H1 (cell line): ENCODE measurements at regions not wholly inside any gene's neighbourhood (a gene's known extent, or its start where the extent isn't known, plus 50 kb on each side); places are given as distances from the start of the nearest gene placed in this dataset.

ENCODE experiments used
- CTCF ChIA-PET: fragments of 300-600 bp; sonication (Branson Sonifier 250); formaldehyde crosslinking; loops from one replicate; lab custom pipeline; 2021; ENCODE audit not compliant: partially characterized antibody; lab: Charles Lee
- POLR2A ChIA-PET: fragments of 300-600 bp; sonication (Branson Sonifier 250); formaldehyde crosslinking; loops from one replicate; lab custom pipeline; 2021; ENCODE audit warnings: inconsistent platforms; ENCODE audit not compliant: partially characterized antibody; lab: Charles Lee
- DNase-seq, 2 experiments: peaks; one replicate each; pipeline versions ENCODE4 v3.0.0 to v3.0.0-alpha.2; 2010 to 2022; ENCODE audit warnings: low spot score in 2 of 2, low read depth in 1 of 2, mixed read lengths in 1 of 2
- FAIRE-seq: peaks from 2 replicates; lab custom pipeline; 2011; peaks lifted over from hg19 to GRCh38; lab: Jason Lieb, UNC
- H2AFZ ChIP-seq: 2 replicates; pipeline ENCODE4 v1.8.1; 2012; ENCODE audit warnings: low read length, inconsistent platforms
- H2AK5ac ChIP-seq: 2 replicates; pipeline ENCODE4 v1.6.1; 2013; ENCODE audit warnings: low read depth, low read length
- H2BK120ac ChIP-seq: replicated peaks from 2 replicates; pipeline ENCODE3; 2013; ENCODE audit warnings: low read depth, low read length, inconsistent platforms
- H2BK12ac ChIP-seq: 2 replicates; pipeline ENCODE4 v1.6.1; 2013; ENCODE audit warnings: low read depth, low read length
- H2BK15ac ChIP-seq: 2 replicates; pipeline ENCODE4 v1.6.1; 2013; ENCODE audit warnings: low read length
- H2BK20ac ChIP-seq: 2 replicates; pipeline ENCODE4 v1.6.1; 2013; ENCODE audit warnings: low read length
- H2BK5ac ChIP-seq: 2 replicates; pipeline ENCODE4 v1.6.1; 2013; ENCODE audit warnings: low read depth, low read length
- H3K14ac ChIP-seq: 2 replicates; pipeline ENCODE4 v1.6.1; 2013; ENCODE audit warnings: inconsistent platforms; ENCODE audit not compliant: insufficient read length
- H3K18ac ChIP-seq: 2 replicates; pipeline ENCODE4 v1.6.1; 2013; ENCODE audit warnings: low read length; ENCODE audit errors: extremely low read depth
- H3K23ac ChIP-seq: 2 replicates; pipeline ENCODE4 v1.6.1; 2013; ENCODE audit warnings: inconsistent platforms; ENCODE audit not compliant: insufficient read length
- H3K23me2 ChIP-seq: 2 replicates; pipeline ENCODE4 v1.6.1; 2013; ENCODE audit warnings: low read depth, low read length
- H3K27ac ChIP-seq: 2 replicates; pipeline ENCODE4 v1.6.1; 2011; ENCODE audit warnings: low read depth, low read length, inconsistent platforms
- H3K27me3 ChIP-seq, 4 experiments: replicated peaks in 1 of 4; 1 replicate in 1 of 4; 2 replicates in 3 of 4; pipeline versions ENCODE4 v1.6.1 to v1.8.1; 2011 to 2013; ENCODE audit warnings: low read length in 3 of 4, mild to moderate bottlenecking in 3 of 4, inconsistent platforms in 2 of 4, mixed read lengths in 2 of 4, moderate library complexity in 1 of 4; ENCODE audit not compliant: control insufficient read depth in 3 of 4, insufficient read depth in 3 of 4; ENCODE audit errors: extremely low read depth in 1 of 4
- H3K36me3 ChIP-seq, 4 experiments: 2 replicates each; pipeline versions ENCODE4 v1.6.1 to v1.8.1; 2011 to 2013; ENCODE audit warnings: mild to moderate bottlenecking in 4 of 4, low read length in 3 of 4, moderate library complexity in 2 of 4, control low read depth in 1 of 4, inconsistent platforms in 1 of 4; ENCODE audit not compliant: insufficient read depth in 4 of 4, control insufficient read depth in 2 of 4
- H3K4ac ChIP-seq: replicated peaks from 2 replicates; pipeline ENCODE3; 2013; ENCODE audit warnings: low read length, low read depth, mixed read lengths, inconsistent platforms; ENCODE audit not compliant: insufficient read length
- H3K4me1 ChIP-seq, 4 experiments: replicated peaks in 1 of 4; 1 replicate in 1 of 4; 2 replicates in 3 of 4; pipeline versions ENCODE4 v1.6.1 to v1.8.1; 2011 to 2013; ENCODE audit warnings: low read length in 3 of 4, inconsistent platforms in 2 of 4, mixed read lengths in 1 of 4; ENCODE audit not compliant: insufficient read depth in 4 of 4, control insufficient read depth in 3 of 4
- H3K4me2 ChIP-seq, 2 experiments: 2 replicates each; pipeline versions ENCODE4 v1.6.1 to v1.8.1; 2011 to 2013; ENCODE audit warnings: low read depth in 2 of 2, low read length in 2 of 2, control low read depth in 1 of 2, inconsistent platforms in 1 of 2, mild to moderate bottlenecking in 1 of 2; ENCODE audit not compliant: insufficient read depth in 1 of 2
- H3K4me3 ChIP-seq, 4 experiments: fragments of 200-600, 300-600 bp in 1 of 4; sonication (generic), shearing (Covaris generic), sonication (Bioruptor Twin) in 1 of 4; 2 replicates each; pipeline versions ENCODE4 v1.5.1 to v1.8.1; 2011 to 2016; ENCODE audit warnings: low read length in 4 of 4, low read depth in 3 of 4, control low read depth in 2 of 4, inconsistent platforms in 2 of 4, mild to moderate bottlenecking in 2 of 4, mixed read lengths in 1 of 4, moderate library complexity in 1 of 4; ENCODE audit not compliant: insufficient read depth in 2 of 4; ENCODE audit errors: extremely low read depth in 1 of 4
- H3K56ac ChIP-seq: replicated peaks from 2 replicates; pipeline ENCODE3; 2013; ENCODE audit warnings: low read depth, mild to moderate bottlenecking, mixed read lengths, low read length, inconsistent platforms; ENCODE audit not compliant: insufficient read length
- H3K79me1 ChIP-seq: 2 replicates; pipeline ENCODE4 v1.6.1; 2013; ENCODE audit warnings: low read depth, low read length, control low read depth
- H3K79me2 ChIP-seq, 2 experiments: 2 replicates each; pipeline versions ENCODE4 v1.6.1 to v1.8.1; 2012 to 2013; ENCODE audit warnings: low read length in 2 of 2, mild to moderate bottlenecking in 2 of 2, inconsistent platforms in 1 of 2; ENCODE audit not compliant: insufficient read depth in 2 of 2, control insufficient read depth in 1 of 2
- H3K9ac ChIP-seq, 4 experiments: replicated peaks in 1 of 4; 1 replicate in 1 of 4; 2 replicates in 3 of 4; pipeline versions ENCODE4 v1.6.1 to v1.8.1; 2011 to 2013; ENCODE audit warnings: low read depth in 3 of 4, low read length in 3 of 4, control low read depth in 2 of 4, mild to moderate bottlenecking in 2 of 4, moderate library complexity in 2 of 4, inconsistent platforms in 1 of 4; ENCODE audit errors: extremely low read depth in 1 of 4
- H3K9me3 ChIP-seq, 2 experiments: 2 replicates each; pipeline versions ENCODE4 v1.6.1 to v1.8.1; 2012 to 2013; ENCODE audit warnings: mild to moderate bottlenecking in 2 of 2, moderate library complexity in 2 of 2, control low read depth in 1 of 2, inconsistent platforms in 1 of 2, low read depth in 1 of 2, low read length in 1 of 2, mixed read lengths in 1 of 2; ENCODE audit not compliant: insufficient read depth in 2 of 2
- H4K20me1 ChIP-seq, 2 experiments: replicated peaks in 1 of 2; 2 replicates each; pipeline versions ENCODE3 to v1.8.1; 2011 to 2013; ENCODE audit warnings: inconsistent platforms in 2 of 2, low read length in 2 of 2, mild to moderate bottlenecking in 1 of 2; ENCODE audit not compliant: insufficient read depth in 2 of 2, control insufficient read depth in 1 of 2
- H4K5ac ChIP-seq: 2 replicates; pipeline ENCODE4 v1.6.1; 2013; ENCODE audit warnings: low read length, low read depth, mixed read lengths, inconsistent platforms; ENCODE audit not compliant: insufficient read length
- H4K8ac ChIP-seq: 2 replicates; pipeline ENCODE4 v1.8.0; 2013; ENCODE audit warnings: mild to moderate bottlenecking, moderate library complexity, low read length, inconsistent platforms; ENCODE audit not compliant: insufficient read depth; ENCODE audit errors: extremely low read depth
- H4K91ac ChIP-seq: replicated peaks from 2 replicates; pipeline ENCODE3; 2013; ENCODE audit warnings: low read length, mixed read lengths, inconsistent platforms; ENCODE audit not compliant: insufficient read length
- HDAC2 ChIP-seq, 2 experiments: fragments of 300-600 bp in 1 of 2; sonication (generic) in 1 of 2; IDR thresholded peaks; 2 replicates each; pipeline ENCODE4 v1.6.1; 2011 to 2012; ENCODE audit warnings: low read depth in 2 of 2, low read length in 2 of 2, mild to moderate bottlenecking in 2 of 2, moderate library complexity in 2 of 2, borderline replicate concordance in 1 of 2, inconsistent platforms in 1 of 2
- HDAC6 ChIP-seq: IDR thresholded peaks from one replicate; pipeline ENCODE4 v1.7.1; 2012; ENCODE audit warnings: low read depth, mild to moderate bottlenecking, inconsistent platforms, low read length, moderate library complexity
- KDM1A ChIP-seq: fragments of 200-600, 300-600 bp; sonication (generic); IDR thresholded peaks from 2 replicates; pipeline ENCODE4 v1.7.1; 2016; ENCODE audit warnings: mild to moderate bottlenecking, low read length, borderline replicate concordance
- KDM5A ChIP-seq: fragments of 200-600 bp; IDR thresholded peaks from 2 replicates; pipeline ENCODE4 v1.7.1; 2012; ENCODE audit warnings: mild to moderate bottlenecking, low read length, inconsistent platforms, mixed read lengths
- POU5F1 ChIP-seq: IDR thresholded peaks from 2 replicates; pipeline ENCODE4 v1.6.1; 2011; ENCODE audit warnings: low read depth, mild to moderate bottlenecking, low read length, moderate library complexity
- RAD21 ChIP-seq, 2 experiments: IDR thresholded peaks in 1 of 2; conservative IDR thresholded peaks in 1 of 2; 2 replicates each; pipeline ENCODE4 v1.6.1; 2011; ENCODE audit warnings: low read depth in 2 of 2, low read length in 2 of 2, improper control_type of control experiment in 1 of 2, inconsistent platforms in 1 of 2, mild to moderate bottlenecking in 1 of 2, moderate library complexity in 1 of 2
- RNF2 ChIP-seq: fragments of 200-900, 300-1000 bp; sonication (generic); IDR thresholded peaks from 2 replicates; pipeline ENCODE4 v1.7.1; 2016; ENCODE audit warnings: borderline replicate concordance, low read depth, mild to moderate bottlenecking, antibody characterized with exemption, low read length; ENCODE audit not compliant: poor library complexity, severe bottlenecking; ENCODE audit errors: missing control alignments
- SP2 ChIP-seq: IDR thresholded peaks from 2 replicates; pipeline ENCODE4 v1.6.1; 2012; ENCODE audit warnings: mild to moderate bottlenecking, low read length, inconsistent platforms
- SUZ12 ChIP-seq: fragments of 200-600 bp; sonication (generic); IDR thresholded peaks from 2 replicates; pipeline ENCODE4 v1.6.1; 2012; ENCODE audit warnings: mild to moderate bottlenecking, inconsistent platforms, low read length, moderate library complexity, mixed read lengths
- TF ChIP-seq, protein P1 (sequence below), 3 experiments: IDR thresholded peaks; 1 replicate in 2 of 3; 2 replicates in 1 of 3; pipeline versions ENCODE4 v1.5.1 to v1.6.1; 2011; ENCODE audit warnings: low read length in 3 of 3, mild to moderate bottlenecking in 3 of 3, inconsistent platforms in 2 of 3, low read depth in 1 of 3, moderate library complexity in 1 of 3; ENCODE audit not compliant: insufficient read depth in 1 of 3; ENCODE audit errors: control extremely low read depth in 1 of 3
- TF ChIP-seq, protein P2 (sequence below): IDR thresholded peaks from 2 replicates; pipeline ENCODE4 v1.6.1; 2011; ENCODE audit warnings: low read depth, mild to moderate bottlenecking, low read length; ENCODE audit not compliant: insufficient read depth

DNA sequence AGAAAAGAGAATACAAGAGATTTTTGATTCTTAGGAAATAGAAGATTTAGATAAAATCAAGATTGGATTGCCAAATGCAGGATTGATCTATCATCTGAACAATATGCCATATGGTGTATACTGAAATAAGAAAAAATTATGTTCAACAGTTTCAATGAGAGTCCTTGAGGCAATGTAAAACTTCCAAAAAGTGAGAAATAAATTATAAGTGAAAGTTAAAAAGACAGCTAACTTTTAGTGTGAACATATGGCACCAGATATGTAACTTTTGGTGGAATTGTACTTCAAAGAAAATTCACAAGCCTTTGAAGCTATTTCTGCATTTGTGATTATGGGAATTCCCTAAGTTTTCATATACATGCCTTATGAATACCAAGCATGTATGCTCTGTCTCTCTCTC is 200.5 kb upstream of the ANO3 start:
- no peak overlapping the region for H4K8ac ChIP-seq
- H3K4me2 ChIP-seq, result no peak overlapping the region
- no peak overlapping the region for H3K4ac ChIP-seq
- no peak overlapping the region for H2BK120ac ChIP-seq
- H3K79me1 ChIP-seq, result no peaks in the 10 kb centered on the region
- no peak overlapping the region for H4K5ac ChIP-seq
- POLR2A ChIA-PET, result no interaction called here
- H4K20me1 ChIP-seq, result no peaks in the 10 kb centered on the region
- no peaks in the 10 kb centered on the region for H3K36me3 ChIP-seq
- no peaks in the 10 kb centered on the region for H3K27me3 ChIP-seq
- H2AK5ac ChIP-seq, result no peak overlapping the region
- no peak overlapping the region for H3K18ac ChIP-seq
- H3K9ac ChIP-seq, result no peak overlapping the region
- H2AFZ ChIP-seq, result no peak overlapping the region
- CTCF ChIA-PET, result interaction anchor here (1.0 to 5.2 kb wide), 2 partner anchors 149 to 159 kb away, joined by 4 to 70 read pairs; no protein-coding TSS in a partner anchor
- H4K91ac ChIP-seq, result no peak overlapping the region
- no peaks in the 10 kb centered on the region for H3K9me3 ChIP-seq
- H2BK20ac ChIP-seq, result no peak overlapping the region
- no peak overlapping the region for H3K56ac ChIP-seq
- H3K4me1 ChIP-seq, result 0 out of 7 replicates have a peak, but pooled peaks cover 0 to 2% (median 0%) of the 10 kb centered on the region in 4 experiments
- H3K79me2 ChIP-seq, result no peaks in the 10 kb centered on the region
- DNase-seq (no peak), FAIRE-seq (no peak)
- no peak overlapping the region for H3K27ac ChIP-seq
- H2BK12ac ChIP-seq, result no peak overlapping the region
- H3K23ac ChIP-seq, result no peak overlapping the region
- H2BK15ac ChIP-seq, result no peak overlapping the region
- no peak overlapping the region for H3K14ac ChIP-seq
- H2BK5ac ChIP-seq, result no peak overlapping the region
- no peaks in the 10 kb centered on the region for H3K23me2 ChIP-seq
- no peak overlapping the region for H3K4me3 ChIP-seq
- no peak for TF ChIP-seq KDM5A
- TF ChIP-seq, protein P1, sequence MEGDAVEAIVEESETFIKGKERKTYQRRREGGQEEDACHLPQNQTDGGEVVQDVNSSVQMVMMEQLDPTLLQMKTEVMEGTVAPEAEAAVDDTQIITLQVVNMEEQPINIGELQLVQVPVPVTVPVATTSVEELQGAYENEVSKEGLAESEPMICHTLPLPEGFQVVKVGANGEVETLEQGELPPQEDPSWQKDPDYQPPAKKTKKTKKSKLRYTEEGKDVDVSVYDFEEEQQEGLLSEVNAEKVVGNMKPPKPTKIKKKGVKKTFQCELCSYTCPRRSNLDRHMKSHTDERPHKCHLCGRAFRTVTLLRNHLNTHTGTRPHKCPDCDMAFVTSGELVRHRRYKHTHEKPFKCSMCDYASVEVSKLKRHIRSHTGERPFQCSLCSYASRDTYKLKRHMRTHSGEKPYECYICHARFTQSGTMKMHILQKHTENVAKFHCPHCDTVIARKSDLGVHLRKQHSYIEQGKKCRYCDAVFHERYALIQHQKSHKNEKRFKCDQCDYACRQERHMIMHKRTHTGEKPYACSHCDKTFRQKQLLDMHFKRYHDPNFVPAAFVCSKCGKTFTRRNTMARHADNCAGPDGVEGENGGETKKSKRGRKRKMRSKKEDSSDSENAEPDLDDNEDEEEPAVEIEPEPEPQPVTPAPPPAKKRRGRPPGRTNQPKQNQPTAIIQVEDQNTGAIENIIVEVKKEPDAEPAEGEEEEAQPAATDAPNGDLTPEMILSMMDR (IDR thresholded peaks at IDR 0.05; ENCODE audit: control extremely low read depth in 1 of 3, insufficient read depth in 1 of 3, low read depth in 1 of 3, low read length in 3 of 3), result no peak
- no peak for TF ChIP-seq HDAC6
- TF ChIP-seq, protein P2, sequence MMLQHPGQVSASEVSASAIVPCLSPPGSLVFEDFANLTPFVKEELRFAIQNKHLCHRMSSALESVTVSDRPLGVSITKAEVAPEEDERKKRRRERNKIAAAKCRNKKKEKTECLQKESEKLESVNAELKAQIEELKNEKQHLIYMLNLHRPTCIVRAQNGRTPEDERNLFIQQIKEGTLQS, result no peak
- TF ChIP-seq HDAC2 (IDR thresholded peaks at IDR 0.05; ENCODE audit: borderline replicate concordance in 1 of 2, low read depth in 2 of 2, low read length in 2 of 2), result no peak
- TF ChIP-seq KDM1A, result no peak
- no peak for TF ChIP-seq POU5F1
- no peak for TF ChIP-seq SUZ12
- TF ChIP-seq RNF2, result no peak
- TF ChIP-seq SP2, result no peak
- no peak for TF ChIP-seq RAD21 (IDR thresholded peaks at IDR 0.05 in 1 of 2, conservative IDR thresholded peaks at IDR 0.05 in 1 of 2; ENCODE audit: low read depth in 2 of 2, low read length in 2 of 2)
